Calu3 (cell line): ENCODE measurements at regions not wholly inside any gene's neighbourhood (a gene's known extent, or its start where the extent isn't known, plus 50 kb on each side); places are given as distances from the start of the nearest gene placed in this dataset.

Experiments used
- BruUV-seq: library from RNA; stranded (reverse); fragments of 400-500 nt; replicated peaks from 2 replicates; lab custom pipeline; 2021; lab: Mats Ljungman, UMichigan
- CTCF ChIA-PET: fragments of 300-600 bp; sonication (Branson Sonifier 250); formaldehyde crosslinking; loops from one replicate; lab custom pipeline; 2022; ENCODE audit warnings: antibody characterized with exemption; lab: Charles Lee
- DNase-seq: peaks from one replicate; pipeline ENCODE4 v3.0.0; 2022
- H3K27ac Mint-ChIP-seq: one replicate; pipeline ENCODE4 v1.8.0; 2022; ENCODE audit warnings: mixed read lengths; ENCODE audit not compliant: unreplicated experiment
- H3K27me3 Mint-ChIP-seq: one replicate; pipeline ENCODE4 v1.8.0; 2022; ENCODE audit warnings: mixed read lengths; ENCODE audit not compliant: unreplicated experiment
- H3K36me3 Mint-ChIP-seq: one replicate; pipeline ENCODE4 v1.8.0; 2022; ENCODE audit warnings: mild to moderate bottlenecking, moderate library complexity, mixed read lengths; ENCODE audit not compliant: insufficient read depth, unreplicated experiment
- H3K4me1 Mint-ChIP-seq: one replicate; pipeline ENCODE4 v1.8.0; 2022; ENCODE audit warnings: mild to moderate bottlenecking, low read depth, mixed read lengths; ENCODE audit not compliant: unreplicated experiment
- H3K4me3 Mint-ChIP-seq: one replicate; pipeline ENCODE4 v1.8.0; 2022; ENCODE audit warnings: mild to moderate bottlenecking, low read depth, moderate library complexity, mixed read lengths; ENCODE audit not compliant: unreplicated experiment
- H3K9me3 Mint-ChIP-seq: one replicate; pipeline ENCODE4 v1.8.0; 2022; ENCODE audit warnings: low read depth, mixed read lengths; ENCODE audit not compliant: unreplicated experiment
- CTCF ChIP-seq: fragments of 200-600 bp; IDR thresholded peaks from one replicate; pipeline ENCODE4 v1.8.0; 2022; ENCODE audit warnings: antibody characterized with exemption; ENCODE audit not compliant: unreplicated experiment
- intact Hi-C: fragments of 100-400 bp; cut with micrococcal nuclease; formaldehyde crosslinking; loops from one replicate; pipeline ENCODE4 v1.10.0; 2022; ENCODE audit not compliant: unreplicated experiment

DNA sequence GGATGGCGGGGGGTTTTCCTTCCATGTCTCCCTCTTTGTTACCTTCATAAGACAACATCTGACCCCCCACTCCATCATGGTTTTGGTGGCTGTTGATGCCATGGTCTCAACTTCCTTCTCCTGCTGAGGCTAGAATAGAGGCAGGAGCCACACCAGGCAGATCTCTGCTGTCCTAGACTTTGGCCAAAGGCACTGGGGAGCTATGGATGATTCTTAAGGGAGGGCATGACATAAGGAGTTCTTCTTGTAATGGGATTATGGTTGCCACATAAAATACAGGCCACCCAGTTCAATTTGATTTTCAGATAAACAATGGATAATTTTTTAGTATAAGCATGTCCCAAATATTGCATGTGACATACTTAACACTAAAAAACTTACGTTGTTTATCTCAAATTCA, 52.2 kb upstream of the IER5L start:
- no peak for TF ChIP-seq CTCF
- Mint-ChIP-seq H3K4me3 (no peak overlapping the region), H3K27me3 (peaks cover 13% of the 10 kb centered on the region), H3K36me3 (no peaks in the 10 kb centered on the region), H3K4me1 (peaks cover 5% of the 10 kb centered on the region), H3K9me3 (peaks cover 9% of the 10 kb centered on the region), H3K27ac (no peak overlapping the region)
- CTCF ChIA-PET: interaction anchor here (0.7 kb wide), 1 partner anchor 12 kb away, joined by 3 read pairs; no protein-coding TSS in a partner anchor
- intact Hi-C loops: no loop called here
- no peak for DNase-seq
- no TSS peak for BruUV-seq
